ENCODE measurements at regions not wholly inside any gene's neighbourhood (a gene's known extent, or its start where the extent isn't known, plus 50 kb on each side); places are given as distances from the start of the nearest gene placed in this dataset.

- no peak for ATAC-seq
- Histone ChIP-seq H3K9me3 (no peaks in the 10 kb centered on the region), H3K4me3 (no peak overlapping the region), H3K27ac (no peak overlapping the region), H3K4me2 (no peak overlapping the region), H3K4me1 (no peaks in the 10 kb centered on the region)
- DNase-seq (ENCODE audit: low read depth in 1 of 2, low spot score in 1 of 2), result no peak
- TF ChIP-seq, protein P1, sequence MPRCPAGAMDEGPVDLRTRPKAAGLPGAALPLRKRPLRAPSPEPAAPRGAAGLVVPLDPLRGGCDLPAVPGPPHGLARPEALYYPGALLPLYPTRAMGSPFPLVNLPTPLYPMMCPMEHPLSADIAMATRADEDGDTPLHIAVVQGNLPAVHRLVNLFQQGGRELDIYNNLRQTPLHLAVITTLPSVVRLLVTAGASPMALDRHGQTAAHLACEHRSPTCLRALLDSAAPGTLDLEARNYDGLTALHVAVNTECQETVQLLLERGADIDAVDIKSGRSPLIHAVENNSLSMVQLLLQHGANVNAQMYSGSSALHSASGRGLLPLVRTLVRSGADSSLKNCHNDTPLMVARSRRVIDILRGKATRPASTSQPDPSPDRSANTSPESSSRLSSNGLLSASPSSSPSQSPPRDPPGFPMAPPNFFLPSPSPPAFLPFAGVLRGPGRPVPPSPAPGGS (IDR thresholded peaks at IDR 0.05), result no peak
- TF ChIP-seq, protein P2, sequence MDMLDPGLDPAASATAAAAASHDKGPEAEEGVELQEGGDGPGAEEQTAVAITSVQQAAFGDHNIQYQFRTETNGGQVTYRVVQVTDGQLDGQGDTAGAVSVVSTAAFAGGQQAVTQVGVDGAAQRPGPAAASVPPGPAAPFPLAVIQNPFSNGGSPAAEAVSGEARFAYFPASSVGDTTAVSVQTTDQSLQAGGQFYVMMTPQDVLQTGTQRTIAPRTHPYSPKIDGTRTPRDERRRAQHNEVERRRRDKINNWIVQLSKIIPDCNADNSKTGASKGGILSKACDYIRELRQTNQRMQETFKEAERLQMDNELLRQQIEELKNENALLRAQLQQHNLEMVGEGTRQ (IDR thresholded peaks at IDR 0.05), result no peak
- TF ChIP-seq RNF2 (IDR thresholded peaks at IDR 0.05; ENCODE audit: borderline replicate concordance, low read depth), result no peak
- no peak for TF ChIP-seq ESRRA (IDR thresholded peaks at IDR 0.05; ENCODE audit: borderline replicate concordance, low read length)
- no peak for TF ChIP-seq POLR2AphosphoS2 (conservative IDR thresholded peaks at IDR 0.05; ENCODE audit: low read length)
- no peak for TF ChIP-seq MAFK (IDR thresholded peaks at IDR 0.05; ENCODE audit: partially characterized antibody)
- no peak for TF ChIP-seq RAD21 (conservative IDR thresholded peaks at IDR 0.05 in 1 of 2, IDR thresholded peaks at IDR 0.05 in 1 of 2)
- TF ChIP-seq, protein P3, sequence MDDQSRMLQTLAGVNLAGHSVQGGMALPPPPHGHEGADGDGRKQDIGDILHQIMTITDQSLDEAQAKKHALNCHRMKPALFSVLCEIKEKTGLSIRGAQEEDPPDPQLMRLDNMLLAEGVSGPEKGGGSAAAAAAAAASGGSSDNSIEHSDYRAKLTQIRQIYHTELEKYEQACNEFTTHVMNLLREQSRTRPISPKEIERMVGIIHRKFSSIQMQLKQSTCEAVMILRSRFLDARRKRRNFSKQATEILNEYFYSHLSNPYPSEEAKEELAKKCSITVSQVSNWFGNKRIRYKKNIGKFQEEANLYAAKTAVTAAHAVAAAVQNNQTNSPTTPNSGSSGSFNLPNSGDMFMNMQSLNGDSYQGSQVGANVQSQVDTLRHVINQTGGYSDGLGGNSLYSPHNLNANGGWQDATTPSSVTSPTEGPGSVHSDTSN (IDR thresholded peaks at IDR 0.05), result no peak
- no peak for TF ChIP-seq EHMT2 (IDR thresholded peaks at IDR 0.05; ENCODE audit: low read depth)
- TF ChIP-seq BHLHE40 (IDR thresholded peaks at IDR 0.05; ENCODE audit: low read depth, low read length), result no peak
- no peak for TF ChIP-seq ATOH8 (CRISPR knock-in tag; IDR thresholded peaks at IDR 0.05; ENCODE audit: low read depth)
- no peak for TF ChIP-seq REST (IDR thresholded peaks at IDR 0.05)
- TF ChIP-seq HOXB13 (CRISPR knock-in tag; IDR thresholded peaks at IDR 0.05; ENCODE audit: low read depth), result no peak
- TF ChIP-seq CHD4 (IDR thresholded peaks at IDR 0.05; ENCODE audit: borderline replicate concordance), result no peak
- no peak for TF ChIP-seq KDM1A (IDR thresholded peaks at IDR 0.05; ENCODE audit: low read depth)
- TF ChIP-seq HES2 (IDR thresholded peaks at IDR 0.05), result no peak
- no peak for TF ChIP-seq ZC3H11A (IDR thresholded peaks at IDR 0.05)
- no peak for TF ChIP-seq EHF (CRISPR knock-in tag; IDR thresholded peaks at IDR 0.05)
- TF ChIP-seq ZSCAN20 (CRISPR knock-in tag; IDR thresholded peaks at IDR 0.05), result no peak
- ChIA-PET CTCF (interaction anchor here (1.1 kb wide), 1 partner anchor 54 kb away, joined by 3 read pairs; no protein-coding TSS in a partner anchor), POLR2A (no interaction called here)
- 73% methylated on average over 2 of the region's 2 CpGs for WGBS (ENCODE audit: missing lambda C conversion rate)
- no peak for FAIRE-seq
Measured at GRCh38 chr6:105882828-105883227, 203.3 kb upstream of the PRDM1 start.
